Gastrocnemius medialis (tissue), 4 donors: ENCODE measurements at regions not wholly inside any gene's neighbourhood (a gene's known extent, or its start where the extent isn't known, plus 50 kb on each side); places are given as distances from the start of the nearest gene placed in this dataset.
"Not testable (repeated sequence)": the region's sequence is repeated elsewhere in the genome, so short reads cannot be mapped to it uniquely, and the experiment has no call there.

Experiments used
- ATAC-seq, 2 donors: fragments of 150-250 bp; one replicate each; pipeline ENCODE4 v1.9.1; 2016
- DNase-seq, 2 donors: peaks; one replicate each; pipeline ENCODE4 v3.0.0-alpha.2; 2019
- H3K27ac ChIP-seq, 4 donors: fragments of 200-600 bp; sonication (generic); 1 replicate in 1 of 4; 2 replicates in 3 of 4; pipeline ENCODE4 v1.5.1; 2016 to 2018; ENCODE audit warnings: mild to moderate bottlenecking in 2 of 4, moderate library complexity in 1 of 4
- H3K27me3 ChIP-seq, 3 donors: fragments of 200-600 bp; sonication (generic) in 2 of 3; 1 replicate in 1 of 3; 2 replicates in 2 of 3; pipeline versions ENCODE4 v1.5.1 to v1.6.0; 2016 to 2019; ENCODE audit warnings: mild to moderate bottlenecking in 1 of 3, moderate library complexity in 1 of 3
- H3K36me3 ChIP-seq, 2 donors: fragments of 200-600 bp; sonication (generic) in 1 of 2; one replicate each; pipeline ENCODE4 v1.5.1; 2017 to 2018
- H3K4me1 ChIP-seq, 2 donors: fragments of 200-600 bp; sonication (generic) in 1 of 2; one replicate each; pipeline ENCODE4 v1.5.1; 2016 to 2017; ENCODE audit warnings: mild to moderate bottlenecking in 2 of 2
- H3K4me3 ChIP-seq, 4 donors: fragments of 200-600 bp; sonication (generic) in 3 of 4; 1 replicate in 1 of 4; 2 replicates in 3 of 4; pipeline ENCODE4 v1.5.1; 2016 to 2019; ENCODE audit warnings: mild to moderate bottlenecking in 2 of 4
- H3K9me3 ChIP-seq, 3 donors: fragments of 200-600 bp; sonication (generic) in 2 of 3; 1 replicate in 1 of 3; 2 replicates in 2 of 3; pipeline ENCODE4 v1.5.1; 2016 to 2019
- CTCF ChIP-seq, 5 experiments: fragments of 450-650 bp in 3 of 5; fragments of 200-600 bp in 2 of 5; sonication (generic) in 2 of 5; IDR thresholded peaks in 4 of 5; conservative IDR thresholded peaks in 1 of 5; 1 replicate in 4 of 5; 2 replicates in 1 of 5; pipeline ENCODE4 v1.5.1; 2016 to 2019; ENCODE audit warnings: antibody characterized with exemption in 5 of 5, mild to moderate bottlenecking in 3 of 5, moderate library complexity in 3 of 5
- POLR2A ChIP-seq, 2 donors: fragments of 450-650 bp; IDR thresholded peaks; one replicate each; pipeline ENCODE4 v1.6.1; 2017; ENCODE audit warnings: antibody characterized with exemption in 2 of 2, mild to moderate bottlenecking in 2 of 2, moderate library complexity in 2 of 2
- in situ Hi-C, 4 donors: fragments of 200-750 bp; cut with MboI; loops; one replicate each; pipeline versions ENCODE4 v1.15.0 to v1.8.0; 2017; ENCODE audit warnings: low sequenced_read_pairs in 4 of 4
- intact Hi-C: fragments of 100-400 bp; cut with DNase I; formaldehyde crosslinking; loops from one replicate; pipeline ENCODE4 v1.15.1; 2023; ENCODE audit warnings: low total_unique reads

- DNase-seq: no peak
- in situ Hi-C loops: no loop called here
- ATAC-seq: no peak
- TF ChIP-seq CTCF (IDR thresholded peaks at IDR 0.05 in 4 of 5, conservative IDR thresholded peaks at IDR 0.05 in 1 of 5): no peak
- no peak for TF ChIP-seq POLR2A (IDR thresholded peaks at IDR 0.05)
- no peaks in the 10 kb centered on the region for H3K27me3 ChIP-seq
- no peak overlapping the region for H3K4me3 ChIP-seq
- intact Hi-C loops: no loop called here
- H3K4me1 ChIP-seq: no peaks in the 10 kb centered on the region
- H3K27ac ChIP-seq: no peak overlapping the region
- no peaks in the 10 kb centered on the region for H3K36me3 ChIP-seq
- no peaks in the 10 kb centered on the region for H3K9me3 ChIP-seq
Measured at GRCh38 chr2:146979746-146980145, 865.1 kb upstream of the ACVR2A start.

GRCh38 chr2:146978577-146979555, 866.0 kb upstream of the ACVR2A start:
- H3K36me3 ChIP-seq: no peaks in the 10 kb centered on the region
- no peak for TF ChIP-seq CTCF (IDR thresholded peaks at IDR 0.05 in 4 of 5, conservative IDR thresholded peaks at IDR 0.05 in 1 of 5)
- no peak for TF ChIP-seq POLR2A (IDR thresholded peaks at IDR 0.05)
- no peak overlapping the region for H3K4me3 ChIP-seq
- ATAC-seq: no peak
- no peak for DNase-seq
- in situ Hi-C loops: no loop called here
- intact Hi-C loops: no loop called here
- no peaks in the 10 kb centered on the region for H3K4me1 ChIP-seq
- no peaks in the 10 kb centered on the region for H3K9me3 ChIP-seq
- H3K27ac ChIP-seq: no peak overlapping the region
- no peaks in the 10 kb centered on the region for H3K27me3 ChIP-seq

GRCh38 chr2:146970981-146971380, 873.8 kb upstream of the ACVR2A start:
- H3K27ac ChIP-seq, H3K4me1 ChIP-seq, H3K9me3 ChIP-seq, H3K36me3 ChIP-seq, in situ Hi-C loops, DNase-seq, ATAC-seq, H3K27me3 ChIP-seq, H3K4me3 ChIP-seq, intact Hi-C loops: not testable (repeated sequence)

DNA sequence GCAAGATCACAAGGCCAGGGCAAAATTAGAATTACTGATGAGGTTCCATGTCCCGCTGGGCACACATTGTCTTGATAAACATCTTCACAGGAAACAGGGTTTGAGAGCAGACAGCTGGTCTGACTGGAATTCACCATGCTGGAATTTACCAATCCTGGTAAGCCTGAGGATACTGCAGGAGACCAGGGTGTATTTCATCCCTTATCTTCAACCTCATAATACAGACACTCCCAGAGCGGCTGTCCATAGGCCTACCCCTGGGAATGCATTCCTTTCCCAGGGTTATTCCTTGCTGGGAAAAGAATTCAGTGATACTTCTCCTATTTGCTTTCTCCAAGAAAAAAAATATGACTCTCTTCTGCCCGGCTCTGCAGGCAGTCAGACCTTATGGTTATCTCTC, 875.1 kb upstream of the ACVR2A start:
- H3K27ac ChIP-seq, H3K4me1 ChIP-seq, ATAC-seq, H3K9me3 ChIP-seq, H3K36me3 ChIP-seq, intact Hi-C loops, H3K4me3 ChIP-seq, H3K27me3 ChIP-seq, in situ Hi-C loops, DNase-seq: not testable (repeated sequence)

DNA sequence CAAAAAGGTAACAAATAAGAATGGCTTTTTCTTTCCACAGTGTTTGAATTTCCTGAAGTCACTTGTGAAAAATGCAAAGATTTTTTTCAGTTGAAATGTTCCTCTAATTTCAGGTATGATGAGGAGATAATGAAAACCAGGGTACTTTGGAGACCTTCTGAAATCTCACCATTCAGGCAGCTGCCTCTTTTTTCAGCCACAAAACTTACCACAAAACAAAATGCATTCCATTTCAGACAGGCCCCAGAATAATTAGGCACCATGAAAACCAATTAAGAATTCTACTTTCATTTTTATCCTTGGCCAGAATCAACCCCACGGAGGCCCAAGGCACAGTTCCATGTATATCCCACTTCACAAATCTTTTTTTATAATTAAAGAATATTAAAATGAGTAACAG, 880.3 kb upstream of the ACVR2A start:
- TF ChIP-seq POLR2A (IDR thresholded peaks at IDR 0.05) (no peak), CTCF (IDR thresholded peaks at IDR 0.05 in 4 of 5, conservative IDR thresholded peaks at IDR 0.05 in 1 of 5) (no peak)
- no peaks in the 10 kb centered on the region for H3K4me1 ChIP-seq
- in situ Hi-C loops: no loop called here

More for the DNA sequence above, 880.3 kb upstream of the ACVR2A start:
- ATAC-seq: no peak
- H3K27ac ChIP-seq: no peak overlapping the region
- DNase-seq: no peak
- no peak overlapping the region for H3K4me3 ChIP-seq
- no peaks in the 10 kb centered on the region for H3K9me3 ChIP-seq
- intact Hi-C loops: no loop called here
- H3K27me3 ChIP-seq: no peaks in the 10 kb centered on the region
- no peaks in the 10 kb centered on the region for H3K36me3 ChIP-seq
